Upper lobe of left lung (tissue), 4 donors: ENCODE measurements at regions not wholly inside any gene's neighbourhood (a gene's known extent, or its start where the extent isn't known, plus 50 kb on each side); places are given as distances from the start of the nearest gene placed in this dataset.

Source experiments
- POLR2A ChIP-seq, 4 donors: fragments of 450-650 bp; IDR thresholded peaks; one replicate each; pipeline ENCODE4 v1.5.1; 2016 to 2017; ENCODE audit warnings: antibody characterized with exemption in 4 of 4, mild to moderate bottlenecking in 2 of 4
- TF ChIP-seq, protein P1 (sequence below), 6 experiments: fragments of 450-650 bp in 4 of 6; fragments of 200-600 bp in 2 of 6; sonication (generic) in 2 of 6; IDR thresholded peaks; one replicate each; pipeline ENCODE4 v1.5.1; 2016 to 2019; ENCODE audit warnings: antibody characterized with exemption in 6 of 6

DNA sequence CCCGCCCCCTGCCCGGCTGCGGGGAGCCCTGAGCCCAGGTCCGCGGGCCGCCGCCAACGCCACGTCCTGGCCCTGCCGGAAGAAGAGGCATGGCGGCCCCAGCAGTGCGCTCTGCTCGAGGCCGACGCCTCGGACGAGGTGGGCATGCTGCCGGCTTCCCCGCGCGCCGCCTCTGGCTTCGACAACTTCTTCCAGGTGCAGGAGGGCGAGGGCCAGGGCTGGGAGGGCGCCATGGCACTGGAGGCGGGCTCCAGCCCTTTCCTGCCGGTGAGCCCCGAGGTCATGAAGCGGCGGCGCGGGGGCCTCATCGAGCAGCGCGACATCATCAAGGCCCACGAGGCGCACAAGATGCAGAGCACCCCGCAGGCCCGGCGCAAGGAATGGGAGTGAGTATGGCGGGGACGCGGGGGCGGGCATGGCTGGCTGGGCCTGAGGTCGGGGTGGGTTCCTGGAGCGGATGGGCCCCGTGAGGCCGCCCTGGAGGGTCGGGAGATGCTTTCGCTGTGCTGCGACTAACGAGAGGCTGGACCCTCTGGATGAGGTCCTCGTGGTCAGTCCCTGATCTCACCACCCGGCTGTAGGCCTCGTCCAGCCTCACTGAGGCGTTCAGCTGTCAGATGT is 70.0 kb upstream of the CACNA1E start:
- TF ChIP-seq, protein P1, sequence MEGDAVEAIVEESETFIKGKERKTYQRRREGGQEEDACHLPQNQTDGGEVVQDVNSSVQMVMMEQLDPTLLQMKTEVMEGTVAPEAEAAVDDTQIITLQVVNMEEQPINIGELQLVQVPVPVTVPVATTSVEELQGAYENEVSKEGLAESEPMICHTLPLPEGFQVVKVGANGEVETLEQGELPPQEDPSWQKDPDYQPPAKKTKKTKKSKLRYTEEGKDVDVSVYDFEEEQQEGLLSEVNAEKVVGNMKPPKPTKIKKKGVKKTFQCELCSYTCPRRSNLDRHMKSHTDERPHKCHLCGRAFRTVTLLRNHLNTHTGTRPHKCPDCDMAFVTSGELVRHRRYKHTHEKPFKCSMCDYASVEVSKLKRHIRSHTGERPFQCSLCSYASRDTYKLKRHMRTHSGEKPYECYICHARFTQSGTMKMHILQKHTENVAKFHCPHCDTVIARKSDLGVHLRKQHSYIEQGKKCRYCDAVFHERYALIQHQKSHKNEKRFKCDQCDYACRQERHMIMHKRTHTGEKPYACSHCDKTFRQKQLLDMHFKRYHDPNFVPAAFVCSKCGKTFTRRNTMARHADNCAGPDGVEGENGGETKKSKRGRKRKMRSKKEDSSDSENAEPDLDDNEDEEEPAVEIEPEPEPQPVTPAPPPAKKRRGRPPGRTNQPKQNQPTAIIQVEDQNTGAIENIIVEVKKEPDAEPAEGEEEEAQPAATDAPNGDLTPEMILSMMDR (IDR thresholded peaks at IDR 0.05) = no peak
- TF ChIP-seq POLR2A (IDR thresholded peaks at IDR 0.05) = no peak
